CD4-positive, alpha-beta T cell treated with Interleukin-4 for 1 hour (primary cell): ENCODE measurements at regions not wholly inside any gene's neighbourhood (a gene's known extent, or its start where the extent isn't known, plus 50 kb on each side); places are given as distances from the start of the nearest gene placed in this dataset.
"Not testable (repeated sequence)": the region's sequence is repeated elsewhere in the genome, so short reads cannot be mapped to it uniquely, and the experiment has no call there.

Experiments
- DNase-seq, 2 donors: peaks; one replicate each; pipeline ENCODE4 v3.0.0-alpha.2; 2020 to 2022

DNA sequence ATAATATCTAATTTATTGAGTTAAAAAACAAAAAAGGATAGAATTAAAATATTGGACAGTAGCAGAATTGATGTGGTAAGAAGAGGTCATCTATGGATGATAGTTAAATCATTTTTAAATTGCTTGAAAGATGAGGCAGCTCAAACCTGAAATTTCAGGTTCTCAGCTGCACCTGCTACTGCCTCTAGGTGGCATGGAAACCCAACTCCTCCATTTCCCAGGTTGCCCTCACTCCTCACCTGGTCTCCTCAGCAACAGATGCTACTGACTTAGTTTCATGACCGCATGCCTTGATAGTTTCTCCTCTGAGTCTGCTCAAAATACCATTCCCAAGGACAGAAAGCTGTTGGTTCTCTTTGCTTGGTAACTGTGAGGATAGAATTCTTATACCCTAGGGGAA, 148.1 kb downstream of the ABHD5 start:
- no peak for DNase-seq

DNA sequence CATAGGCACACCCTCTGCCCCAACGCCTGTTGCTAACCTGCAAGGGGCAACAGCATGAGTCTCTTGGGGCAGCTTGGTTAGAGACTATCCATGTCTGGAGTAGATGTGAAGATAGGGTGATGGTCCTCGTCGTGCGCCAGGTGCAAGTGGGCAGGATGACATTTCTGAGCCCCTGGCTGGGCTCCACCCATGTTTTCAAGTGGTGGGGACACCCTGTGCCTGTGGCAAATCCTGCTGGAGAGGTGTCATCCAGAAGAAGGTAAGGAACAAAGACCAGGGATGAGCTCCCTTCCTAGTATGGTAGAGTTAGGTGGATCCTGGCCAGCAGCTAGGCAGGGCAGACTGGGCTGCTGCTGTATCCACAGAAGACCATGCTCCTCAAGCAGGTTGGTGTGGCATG, 152.6 kb downstream of the ABHD5 start:
- no peak for DNase-seq

DNA sequence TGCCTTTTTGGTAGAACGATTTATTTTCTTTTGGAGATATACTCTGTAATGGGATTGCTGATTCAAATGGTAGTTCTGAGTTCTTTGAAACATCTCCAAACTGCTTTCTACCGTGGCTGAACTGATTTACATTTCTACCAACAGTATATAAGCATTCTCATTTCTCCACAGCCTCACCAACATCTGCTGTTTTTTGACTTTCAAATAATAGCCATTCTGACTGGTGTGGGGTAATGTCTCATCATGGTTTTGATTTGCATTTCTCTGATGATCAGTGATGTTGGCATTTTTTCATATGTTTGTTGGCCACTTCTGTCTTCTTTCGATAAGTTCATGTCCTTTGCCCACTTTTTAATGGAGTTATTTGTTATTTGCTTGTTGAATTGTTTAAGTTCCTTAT, 154.0 kb downstream of the ABHD5 start:
- no peak for DNase-seq

DNA sequence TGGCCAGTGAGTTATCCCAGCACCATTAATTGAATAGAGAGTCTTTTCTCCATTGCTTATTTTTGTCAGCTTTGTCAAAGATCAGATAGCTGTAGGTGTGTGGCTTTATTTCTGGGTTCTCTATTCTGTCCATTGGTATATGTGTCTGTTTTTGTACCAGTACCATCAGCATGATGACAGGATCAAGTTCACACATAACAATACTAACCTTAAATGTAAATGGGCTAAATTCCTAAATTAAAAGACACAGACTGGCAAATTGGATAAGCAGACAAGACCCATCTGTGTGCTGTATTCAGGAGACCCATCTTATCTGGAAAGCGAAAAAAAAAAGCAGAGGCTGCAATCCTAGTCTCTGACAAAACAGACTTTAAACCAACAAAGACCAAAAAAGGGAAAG, 154.8 kb downstream of the ABHD5 start:
- DNase-seq = not testable (repeated sequence)

DNA sequence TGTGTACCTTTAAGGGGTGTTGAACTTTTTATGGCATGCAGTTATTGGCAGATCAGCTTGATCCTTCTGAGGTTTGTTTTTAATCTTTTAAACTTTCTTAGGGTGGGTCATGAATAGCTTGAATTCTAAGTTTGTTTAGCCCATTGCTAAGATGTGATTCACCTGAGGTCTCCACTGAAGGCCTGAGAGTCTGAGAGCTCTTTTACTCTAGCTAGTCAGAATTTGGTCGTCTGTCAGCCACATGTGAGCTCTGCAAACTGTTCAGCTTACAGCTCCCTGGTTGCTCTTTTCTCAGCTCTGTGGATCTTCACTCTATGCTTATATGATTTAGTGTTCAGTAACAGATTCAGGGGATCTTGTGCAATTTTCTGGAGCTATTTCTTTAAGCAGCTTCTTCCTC, 161.3 kb downstream of the ABHD5 start:
- no peak for DNase-seq

DNA sequence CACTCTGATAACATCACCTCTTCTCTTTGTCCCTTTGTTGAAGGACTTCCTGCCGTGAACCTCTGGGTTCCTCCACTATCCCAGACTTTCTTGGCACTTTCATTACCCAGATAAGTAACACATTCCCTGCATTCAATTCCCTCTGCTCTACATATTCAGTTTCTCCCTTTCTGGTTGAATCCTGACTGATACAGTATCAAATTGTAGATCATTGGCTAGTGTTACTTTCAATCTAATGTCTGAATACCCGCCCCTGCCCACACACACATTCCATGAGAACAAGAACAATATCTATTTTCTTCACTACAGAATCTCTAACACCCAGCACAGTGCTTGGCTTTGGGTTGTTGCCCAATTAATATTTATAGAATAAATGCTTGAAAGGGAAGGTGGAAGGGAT, 163.5 kb downstream of the ABHD5 start:
- DNase-seq = no peak

DNA sequence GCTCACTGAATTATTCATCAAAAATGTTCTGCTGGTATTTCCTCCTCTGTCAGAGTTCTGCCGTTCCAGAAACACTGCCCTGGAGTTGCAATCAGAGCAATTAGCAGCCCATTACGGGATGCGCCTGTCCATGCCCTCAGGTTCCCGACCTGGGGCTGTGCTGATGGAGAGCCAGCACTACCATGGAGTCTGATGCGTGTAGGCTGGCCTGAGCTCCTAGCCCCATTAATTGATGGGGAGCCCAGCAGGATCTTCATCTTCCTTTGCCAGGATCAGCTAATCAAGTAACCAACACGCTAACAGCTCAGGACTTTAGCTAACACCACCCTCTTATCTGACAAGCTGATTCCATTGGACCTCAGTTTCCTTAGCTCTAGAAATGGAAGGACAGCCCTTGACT, 164.2 kb downstream of the ABHD5 start:
- DNase-seq = no peak

DNA sequence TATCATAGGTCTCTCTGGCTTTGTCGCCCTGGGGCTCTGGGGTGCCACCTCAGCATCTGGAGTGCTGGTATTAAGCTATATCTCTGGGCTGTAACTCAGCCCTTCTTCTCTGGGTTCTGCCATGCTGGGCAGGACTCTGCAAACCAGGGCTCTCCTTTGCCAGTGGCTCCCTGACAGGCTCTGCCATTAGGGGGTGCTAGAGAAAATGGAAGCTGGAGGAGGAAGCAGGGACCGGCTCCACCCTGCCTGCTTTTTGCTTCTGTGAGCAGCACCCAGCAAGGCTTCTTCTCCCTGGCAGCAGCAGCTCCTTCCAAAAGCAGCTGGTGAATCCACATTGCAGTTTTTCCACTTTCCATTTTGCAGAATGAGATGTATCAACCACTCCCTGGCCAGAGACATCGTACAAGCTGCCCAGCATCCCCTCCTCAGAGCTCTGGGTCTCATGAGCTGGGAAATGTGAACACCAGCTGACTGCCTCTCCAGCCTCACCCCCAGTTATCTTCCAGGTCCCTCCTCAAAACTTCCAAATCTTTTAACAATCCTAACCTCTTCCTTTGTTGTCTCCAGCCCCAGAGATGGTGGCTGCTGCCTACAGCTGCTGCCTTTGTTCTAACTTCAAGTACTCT, 165.0 kb downstream of the ABHD5 start:
- peak; percentile 10 to 34 for DNase-seq

DNA sequence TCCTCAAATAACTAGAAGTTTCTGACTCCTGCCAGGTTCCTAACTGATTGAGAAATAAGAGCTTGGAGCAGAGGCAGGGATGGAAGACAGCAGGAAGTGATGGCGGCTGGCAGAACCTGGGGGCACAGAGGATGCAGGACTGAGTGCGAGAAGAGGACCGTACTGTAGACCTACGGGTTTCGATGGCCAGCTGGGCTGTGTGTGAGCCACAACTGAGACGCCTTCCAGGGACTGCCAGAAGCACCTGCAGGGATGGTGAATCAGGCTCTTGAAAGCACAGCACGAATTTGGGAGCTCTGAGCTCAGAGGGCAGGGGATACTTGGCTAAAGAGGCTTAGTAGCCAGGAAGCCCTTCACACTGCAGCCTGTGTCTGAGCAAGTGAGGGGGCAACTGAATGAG, 165.6 kb downstream of the ABHD5 start:
- DNase-seq = no peak

DNA sequence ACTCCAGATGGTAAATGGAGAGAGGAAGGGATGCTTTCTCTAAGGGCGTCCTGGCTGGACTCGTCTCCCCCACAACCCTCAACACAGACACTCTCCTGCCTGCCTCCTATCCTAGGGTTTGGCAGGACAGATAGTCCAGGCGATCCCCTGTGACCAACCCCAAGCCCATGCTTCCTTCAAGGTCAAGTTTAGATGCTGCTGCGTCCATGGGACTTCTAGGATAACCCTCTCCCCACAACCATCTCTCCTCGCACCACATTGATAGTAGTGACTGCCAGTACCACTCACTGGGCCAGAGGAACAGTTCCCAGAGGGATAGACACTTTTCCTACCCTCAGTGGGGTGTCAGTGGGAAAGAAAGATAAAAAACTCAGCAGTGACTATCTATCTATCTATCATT, 166.0 kb downstream of the ABHD5 start:
- DNase-seq = no peak

DNA sequence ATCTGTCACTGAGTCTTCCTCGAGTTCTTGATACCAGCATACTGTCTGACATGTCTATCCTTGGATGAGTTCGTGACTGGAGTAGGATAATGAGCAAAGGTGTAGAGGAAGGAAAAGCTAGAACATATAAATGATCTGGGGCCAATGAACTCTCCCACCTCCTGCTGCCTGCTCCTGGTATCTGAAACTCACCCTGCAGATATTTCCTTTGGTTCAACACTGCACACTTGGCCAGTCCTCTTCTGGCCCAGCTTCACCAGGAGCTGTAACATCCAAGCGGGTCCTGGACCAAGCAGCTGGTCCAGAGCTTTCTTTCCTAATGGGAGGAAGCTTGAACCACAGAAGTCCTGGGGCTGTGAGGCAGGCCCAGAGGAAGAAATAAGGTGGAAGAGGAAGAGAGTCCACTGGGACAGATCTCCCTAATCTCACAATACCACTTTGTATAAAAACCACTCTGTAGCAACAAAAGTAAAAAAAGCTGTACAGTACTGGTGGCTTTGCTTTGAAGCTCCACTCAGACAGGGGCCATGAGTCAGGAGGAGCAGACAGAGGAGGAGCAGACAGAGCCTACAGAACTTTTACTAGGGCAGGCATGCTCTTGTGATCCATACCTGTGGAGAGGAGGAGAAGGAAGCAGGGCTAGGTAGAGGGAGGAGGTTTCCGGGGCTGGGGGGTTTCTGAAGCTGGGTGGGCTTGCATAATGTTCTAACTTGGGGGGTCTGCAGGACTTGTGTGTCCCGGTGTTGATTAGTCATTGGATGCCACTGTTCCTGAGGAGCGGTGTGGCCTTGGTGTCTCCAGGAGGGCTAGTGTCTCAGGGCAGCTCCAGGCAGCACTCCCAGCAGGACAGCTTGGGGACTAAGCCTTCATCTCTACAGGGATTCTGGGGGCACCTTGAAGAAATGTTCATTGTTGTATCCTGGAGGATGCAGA, 166.9 kb downstream of the ABHD5 start:
- no peak for DNase-seq

DNA sequence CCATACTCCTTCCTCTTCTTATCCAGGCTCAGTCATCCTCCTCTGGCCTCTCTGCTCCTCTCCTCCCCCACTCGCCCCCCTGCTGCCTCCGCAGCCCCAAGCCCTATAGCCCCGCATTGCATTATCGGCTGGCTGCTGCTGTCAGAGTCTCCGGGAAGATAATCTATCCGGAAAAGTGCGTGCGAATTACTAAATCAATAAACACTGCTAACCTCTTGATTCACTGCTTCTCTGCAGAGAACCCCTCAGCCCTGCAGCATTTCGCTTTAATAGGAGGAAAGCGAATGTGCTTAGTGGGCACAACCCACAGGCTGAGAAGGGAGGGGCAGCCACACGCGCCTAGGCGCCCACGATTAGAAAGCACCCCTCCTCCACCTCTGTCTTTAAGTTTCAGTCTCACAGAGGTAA, 167.6 kb downstream of the ABHD5 start:
- DNase-seq = no peak

DNA sequence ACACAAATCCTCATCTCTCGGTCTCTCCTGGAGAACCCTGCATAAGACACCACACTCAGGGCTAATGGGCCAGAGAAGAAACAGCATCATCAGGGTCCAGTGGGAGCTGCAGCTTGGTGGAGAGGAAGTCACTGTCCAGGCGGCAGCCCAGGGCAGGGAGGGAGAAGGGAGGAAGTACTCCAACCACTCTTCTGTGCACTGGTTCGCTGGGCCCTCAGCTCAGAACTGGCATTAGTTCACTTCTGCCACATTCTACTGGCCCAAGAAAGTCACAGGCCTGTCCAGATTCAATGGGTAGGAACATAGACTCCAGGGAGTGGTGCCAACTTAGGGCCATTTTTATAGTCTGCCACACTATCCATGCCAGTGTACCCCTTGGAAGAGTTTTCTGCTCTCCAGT, 169.0 kb downstream of the ABHD5 start:
- DNase-seq = no peak

DNA sequence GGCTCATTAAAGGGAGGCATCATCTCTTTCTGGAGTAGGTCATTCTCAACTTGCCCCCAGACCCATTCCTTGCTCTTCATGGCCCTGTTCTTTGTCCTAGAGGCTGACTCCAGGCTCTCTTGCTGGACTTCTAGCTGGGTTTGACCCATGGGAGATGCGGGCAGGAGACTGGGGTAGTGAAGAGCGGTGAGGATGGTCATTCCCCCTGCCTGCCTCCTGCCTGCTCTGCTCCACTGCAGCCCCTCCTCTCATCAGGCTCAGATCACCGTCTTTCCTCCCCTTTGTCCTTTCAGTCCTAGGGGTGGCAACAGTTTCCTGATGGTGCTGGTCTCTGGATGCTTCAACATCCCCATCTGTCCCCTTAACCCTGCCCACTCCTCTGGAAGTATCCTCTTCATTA, 170.9 kb downstream of the ABHD5 start:
- DNase-seq = no peak

DNA sequence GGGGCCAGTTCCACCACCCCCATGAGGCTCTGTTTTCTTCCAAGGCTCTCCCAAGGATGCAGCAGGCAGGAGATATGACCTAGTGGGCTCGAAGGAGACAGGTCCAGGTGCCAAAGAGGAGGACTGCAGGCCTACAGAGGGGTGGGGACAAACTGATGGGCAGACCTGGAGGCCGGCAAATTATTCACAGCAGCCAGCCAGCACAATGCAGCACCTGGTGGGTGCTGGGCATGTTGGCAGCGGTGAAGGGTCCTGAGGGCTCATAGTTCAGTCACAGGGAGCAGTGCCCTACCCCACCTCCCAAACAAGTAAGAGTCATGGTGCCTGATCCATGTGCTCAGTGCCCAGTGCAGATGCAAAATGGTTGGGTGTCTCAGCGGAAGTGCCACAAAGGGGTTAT, 171.7 kb downstream of the ABHD5 start:
- no peak for DNase-seq

DNA sequence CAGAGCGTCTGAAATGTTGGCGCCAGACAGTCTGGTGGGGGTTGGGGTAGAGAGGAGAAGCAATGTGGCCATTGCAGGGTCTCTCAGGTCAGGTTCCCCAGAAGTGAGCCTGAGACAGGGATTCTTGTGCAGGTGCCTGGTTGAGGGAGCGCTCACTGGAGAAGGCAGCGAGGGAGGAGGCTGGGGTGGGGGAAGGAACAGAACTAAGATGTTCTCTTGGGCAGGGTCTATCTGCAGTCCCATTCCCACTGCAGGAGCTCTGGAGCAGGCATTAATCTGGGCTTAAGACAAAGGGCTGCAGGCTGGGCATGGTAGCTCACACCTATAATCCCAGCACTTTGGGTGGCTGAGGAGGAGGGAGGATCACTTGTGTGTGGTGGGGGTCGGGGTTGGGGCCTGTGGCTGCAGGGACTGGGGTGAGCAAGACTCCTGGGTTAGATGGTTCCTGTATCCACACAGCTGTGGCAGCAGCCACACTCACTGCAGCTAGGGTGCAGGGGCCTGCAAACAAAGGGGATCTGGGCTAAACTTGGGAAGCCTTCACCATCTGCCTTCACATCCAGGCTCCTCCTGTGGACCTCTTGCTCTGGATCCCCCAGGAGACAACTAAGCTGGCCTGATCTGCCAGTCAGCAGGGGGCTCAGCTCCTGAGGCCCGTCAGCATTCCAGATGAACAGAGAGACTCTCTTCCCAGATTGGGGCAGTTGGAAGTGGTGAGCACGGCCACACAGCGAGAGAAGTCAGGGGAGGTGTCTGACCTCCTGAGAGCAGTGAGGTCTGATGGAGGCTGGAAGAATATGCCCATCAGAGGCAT, 172.5 kb downstream of the ABHD5 start:
- DNase-seq = no peak

DNA sequence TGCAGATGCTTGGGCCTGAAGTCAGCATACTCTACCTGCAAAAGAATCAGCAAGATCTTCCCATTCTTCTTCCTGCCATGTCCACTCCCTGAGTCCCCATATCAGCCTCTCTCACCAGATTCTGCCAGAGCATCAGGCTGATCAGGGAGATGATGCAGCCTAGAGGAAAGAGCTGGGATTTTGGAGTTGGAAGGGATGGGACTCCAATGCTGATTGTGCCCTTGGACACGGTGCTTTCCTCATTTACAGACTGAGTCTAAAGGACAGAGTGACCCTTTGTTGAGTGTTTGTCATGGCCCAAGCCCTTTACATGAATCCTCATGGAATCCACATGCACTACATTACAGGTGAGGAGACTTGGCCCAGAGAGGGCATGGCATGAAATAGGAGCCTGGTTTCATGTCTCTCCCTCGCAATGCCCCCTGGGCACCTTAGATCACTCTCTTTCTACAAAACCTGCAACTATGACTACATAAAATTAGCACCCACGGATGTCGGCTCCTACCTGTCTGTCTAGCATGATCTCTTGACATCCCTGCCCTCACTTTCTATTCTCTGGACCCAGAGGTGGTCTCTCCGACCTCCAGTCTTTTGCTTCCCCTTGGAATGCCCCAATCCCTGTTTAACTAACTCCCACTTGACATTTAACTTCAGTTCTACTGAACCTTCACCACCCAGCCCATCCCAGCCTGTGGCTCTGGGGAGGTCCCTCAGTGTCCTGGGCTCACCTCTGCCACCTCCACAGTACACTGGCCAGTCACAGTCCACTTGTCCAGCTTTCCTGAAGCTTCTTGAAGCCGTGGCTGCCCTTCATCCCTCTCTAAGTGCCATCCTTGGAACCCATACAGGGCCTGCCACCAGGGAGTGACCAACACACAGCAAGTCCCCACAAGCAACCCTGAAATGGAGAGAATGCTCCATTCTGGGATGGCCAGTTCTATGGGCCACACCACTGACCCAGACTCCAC, 173.5 kb downstream of the ABHD5 start:
- DNase-seq = no peak

DNA sequence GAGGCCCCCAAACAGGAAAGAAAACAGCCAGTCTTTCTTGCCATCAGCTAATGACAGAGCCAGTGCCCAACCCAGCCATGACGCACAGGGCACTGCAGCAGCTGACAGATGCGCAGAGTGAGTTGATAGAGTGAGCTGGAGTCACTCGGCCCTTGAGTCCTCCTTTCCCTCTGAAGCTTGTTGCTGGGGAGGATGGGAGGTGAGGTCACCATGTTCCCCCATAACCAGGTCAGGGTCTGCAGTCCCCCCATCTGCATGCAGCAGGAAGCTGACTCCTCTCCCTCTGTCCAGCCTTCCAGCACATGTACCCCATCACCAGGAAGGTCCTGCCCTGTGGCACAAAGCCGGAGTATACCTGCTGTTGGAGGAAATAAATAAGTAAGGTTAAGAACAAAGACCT, 174.6 kb downstream of the ABHD5 start:
- no peak for DNase-seq

DNA sequence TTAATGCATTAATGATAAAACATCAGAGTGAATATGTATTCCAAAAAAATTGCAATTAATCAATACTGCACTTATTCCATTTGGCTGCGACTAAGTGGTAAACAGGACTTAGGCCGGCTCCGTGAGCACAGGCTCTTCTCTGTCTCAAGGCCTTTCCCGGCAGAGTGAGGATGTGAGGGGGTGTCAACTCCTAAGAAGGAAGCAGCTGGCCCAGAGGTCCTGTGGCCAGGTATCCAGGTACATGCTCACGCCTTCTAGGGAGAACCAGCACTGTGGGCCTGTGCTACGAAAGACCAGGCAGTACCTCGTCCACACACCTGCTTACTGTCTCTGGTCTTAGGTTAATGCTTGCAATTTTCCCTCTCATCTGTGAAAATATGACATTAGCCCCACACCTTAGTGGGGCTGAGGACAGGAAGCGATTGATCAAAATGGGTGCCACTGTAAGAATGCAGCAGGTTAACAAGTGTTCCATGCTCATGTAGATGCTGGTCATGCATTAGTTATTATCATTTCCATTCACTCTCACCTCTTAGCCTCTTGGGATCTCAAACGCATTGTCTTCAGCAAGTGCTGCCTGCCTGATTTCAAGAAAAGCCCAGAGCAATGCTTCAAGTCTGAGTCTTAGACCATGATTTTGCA, 175.3 kb downstream of the ABHD5 start:
- no peak for DNase-seq

DNA sequence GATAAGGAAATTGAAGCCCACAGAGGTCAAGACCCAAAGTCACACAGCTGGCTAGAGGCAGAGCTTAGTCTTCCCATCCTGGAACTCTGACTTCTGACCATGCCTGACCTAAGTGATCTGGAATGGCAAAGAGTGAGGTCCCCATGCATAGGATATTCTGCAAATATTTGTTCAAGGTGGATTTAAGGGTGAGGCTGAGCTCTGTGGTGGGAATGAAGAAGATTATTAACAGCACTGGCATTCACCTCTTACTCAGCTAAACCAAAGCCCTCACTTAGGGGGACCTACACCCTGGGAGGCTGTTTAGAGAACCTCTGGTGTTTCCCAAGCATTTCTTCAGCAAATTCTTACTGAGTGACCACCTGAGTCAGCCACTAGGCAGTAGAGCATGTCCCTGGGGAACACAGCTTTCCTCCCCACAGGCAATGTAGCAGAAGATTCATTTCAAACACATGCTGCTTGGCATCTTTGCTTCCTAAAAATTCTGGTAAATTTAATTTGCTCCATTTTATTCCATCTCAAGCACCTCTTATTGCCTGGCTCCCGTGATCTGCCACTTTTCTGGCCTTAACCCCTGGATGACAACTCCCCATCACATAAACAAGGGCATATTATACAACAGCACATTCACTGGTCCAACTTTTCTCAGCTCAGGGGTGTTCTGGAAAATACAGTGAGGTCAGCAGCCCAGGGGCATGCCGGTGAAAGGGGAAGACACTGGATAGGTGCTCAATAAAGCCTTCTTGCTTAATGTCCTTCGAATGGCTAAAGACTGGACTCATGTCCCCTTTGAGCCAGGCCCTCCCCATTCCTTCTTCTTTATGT, 176.0 kb downstream of the ABHD5 start:
- DNase-seq = no peak
